Activated CD4-positive, alpha-beta T cell treated with anti-CD3 and anti-CD28 coated beads, Interleukin-2, Interleukin-6, amounts not matched to agents 100 ng/mL and 50 ng/mL, durations not matched to agents 16 hours and 8 hours (primary cell): ENCODE measurements at regions not wholly inside any gene's neighbourhood (a gene's known extent, or its start where the extent isn't known, plus 50 kb on each side); places are given as distances from the start of the nearest gene placed in this dataset.

Experiments
- DNase-seq: peaks from one replicate; pipeline ENCODE4 v3.0.0-alpha.2; 2020

DNA sequence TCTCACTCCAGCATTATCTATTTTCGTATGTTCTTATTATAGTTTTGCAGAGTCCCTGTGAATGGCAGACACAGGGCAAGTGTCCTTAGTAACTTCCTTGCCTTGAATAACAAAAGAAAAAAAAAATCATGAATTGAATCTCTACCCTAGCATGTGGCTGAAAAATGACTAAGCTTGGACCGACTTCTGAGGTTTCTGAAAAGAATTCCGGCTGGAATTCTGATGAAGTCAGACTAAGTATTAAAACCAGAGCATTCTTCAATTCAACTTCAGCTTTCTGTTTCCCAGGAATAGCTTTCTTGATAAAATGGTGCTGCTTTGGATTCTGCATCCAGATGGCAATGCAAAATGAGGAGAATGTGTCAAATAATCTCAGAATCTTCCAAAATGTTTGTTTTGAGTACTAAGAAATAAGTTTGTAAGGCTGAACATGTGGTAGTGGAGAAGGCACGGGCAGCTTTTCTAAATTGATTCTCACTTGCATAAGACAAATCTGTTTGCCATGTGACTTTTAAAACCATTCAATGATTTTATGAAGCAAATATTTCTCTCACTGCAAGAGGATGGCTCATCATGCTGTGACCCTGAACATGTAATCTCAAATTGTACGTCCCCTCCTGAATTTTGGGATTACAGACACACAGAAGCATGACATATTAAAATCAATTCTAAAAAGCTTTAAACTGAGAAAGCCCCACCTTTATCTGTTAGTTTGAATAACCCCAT lies 1462.8 kb upstream of the LRRTM1 start:
- DNase-seq = no peak

DNA sequence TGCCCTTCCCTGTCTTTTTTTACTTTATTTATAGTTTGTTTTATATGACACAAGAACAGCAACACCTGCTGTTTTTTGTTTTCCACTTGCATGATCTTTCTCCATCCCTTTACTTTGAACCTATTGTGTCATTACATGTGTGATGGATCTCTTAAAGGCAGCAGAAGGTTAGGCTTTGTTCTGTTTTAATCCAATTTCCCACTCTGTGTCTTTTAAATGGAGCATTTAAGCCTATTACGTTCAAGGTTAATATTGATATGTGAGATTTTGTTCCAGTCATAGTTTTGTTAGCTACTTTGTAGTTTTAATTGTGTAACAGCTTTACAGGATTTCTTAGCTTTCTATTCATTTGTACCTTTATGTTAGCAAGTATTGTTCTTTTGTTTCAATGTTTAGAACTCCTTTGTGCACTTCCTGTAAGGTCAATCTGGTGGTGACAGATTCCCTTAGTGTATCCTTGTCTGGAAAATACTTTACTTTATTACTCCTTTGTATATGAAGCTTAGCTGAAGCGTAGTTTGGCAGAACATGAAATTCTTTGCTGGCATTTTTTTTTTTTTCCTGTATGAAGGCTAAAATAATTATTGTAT lies 1443.0 kb upstream of the LRRTM1 start:
- DNase-seq = no peak

DNA sequence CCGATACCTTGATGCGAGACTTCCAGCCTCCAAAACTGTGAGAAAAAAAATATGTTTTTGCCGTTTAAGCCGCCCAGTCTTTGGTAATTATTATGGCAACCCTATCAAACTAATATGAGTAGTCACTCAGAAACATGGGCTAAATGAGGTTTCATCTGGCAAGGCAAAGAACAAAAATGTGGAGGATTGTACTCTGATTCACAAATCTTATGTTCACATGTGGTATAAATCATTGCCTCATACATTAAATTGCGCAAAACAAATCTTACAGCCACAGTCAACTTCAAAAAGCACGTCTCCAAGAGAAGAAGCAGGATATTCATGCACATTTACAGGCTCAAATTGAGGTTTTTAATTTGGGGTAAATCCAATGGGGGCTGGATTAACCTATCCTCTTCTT lies 1435.4 kb upstream of the LRRTM1 start:
- no peak for DNase-seq

DNA sequence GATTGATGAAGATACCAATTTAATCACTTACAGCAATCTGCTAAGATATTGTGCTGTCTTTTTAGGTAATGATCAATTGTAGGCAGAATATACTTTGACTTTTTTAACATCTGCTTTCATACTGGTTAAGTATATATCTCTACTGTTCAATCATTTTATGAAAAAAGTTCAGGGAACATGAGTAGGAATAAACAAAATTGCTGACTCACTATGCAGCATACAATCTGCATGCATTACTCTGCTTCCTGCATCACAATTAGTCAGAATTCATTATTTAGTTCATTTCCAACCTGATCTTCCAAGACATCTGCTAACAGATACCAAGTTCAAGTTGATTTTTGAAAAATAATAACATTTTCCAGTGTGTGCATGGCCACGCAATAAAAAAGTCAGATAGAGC lies 1430.4 kb upstream of the LRRTM1 start:
- no peak for DNase-seq

DNA sequence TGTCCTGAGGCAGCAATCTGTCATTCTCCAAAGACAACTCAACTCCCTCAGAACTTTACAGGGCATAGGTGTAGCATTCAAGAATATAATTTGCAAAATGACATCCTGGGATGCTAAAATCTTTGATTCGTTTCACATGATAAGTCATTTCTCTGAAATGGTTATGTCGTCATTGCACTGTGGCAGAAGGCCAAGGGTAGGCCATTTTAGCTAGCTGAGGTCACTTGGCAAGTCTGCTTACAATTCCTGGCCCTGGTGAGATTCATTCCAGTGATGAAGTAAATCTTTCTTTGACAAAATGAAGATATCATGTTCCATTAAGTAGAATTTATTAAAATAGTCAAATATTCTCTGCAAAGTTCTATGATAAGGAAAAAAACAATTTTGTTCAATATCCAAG lies 1410.3 kb upstream of the LRRTM1 start:
- DNase-seq = no peak

DNA sequence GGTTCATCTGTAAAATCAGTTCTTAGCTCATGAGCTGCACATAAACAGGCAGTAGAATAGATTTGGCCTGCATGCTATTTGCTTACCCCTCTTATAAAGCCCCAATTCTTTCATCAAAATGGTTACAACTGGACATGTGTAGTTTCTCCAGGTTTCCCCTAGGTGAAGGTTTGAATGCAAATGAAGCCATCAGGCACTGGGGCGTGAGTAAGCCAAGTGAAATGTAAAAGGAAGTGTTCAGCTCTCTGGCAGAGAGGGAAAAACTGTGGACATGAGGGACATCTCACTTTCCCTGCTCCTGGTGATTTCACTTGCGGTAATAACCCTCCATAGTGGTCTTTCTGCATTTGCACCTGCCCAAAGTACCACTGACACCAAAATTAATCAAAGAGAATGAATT lies 1402.3 kb upstream of the LRRTM1 start:
- DNase-seq = no peak

DNA sequence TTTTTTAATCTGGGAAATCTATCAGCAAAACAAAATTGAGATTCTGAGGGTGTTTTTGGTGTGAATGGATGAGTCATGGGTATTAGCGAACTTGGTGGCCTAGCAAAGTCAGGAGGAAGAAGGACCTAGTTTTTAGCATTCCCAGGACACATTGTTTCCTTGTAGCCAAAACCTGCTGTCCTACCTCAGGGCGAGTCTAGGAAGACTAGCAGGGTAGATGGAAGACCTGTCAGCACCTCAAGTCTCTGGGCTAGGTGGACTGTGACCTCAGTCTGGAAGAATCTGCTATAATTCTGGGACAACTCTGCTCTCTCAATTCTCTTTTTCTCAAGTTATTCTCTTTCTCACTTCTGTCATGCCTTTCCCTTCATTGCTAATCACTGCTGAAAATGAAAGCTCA lies 1399.3 kb upstream of the LRRTM1 start:
- DNase-seq = no peak

DNA sequence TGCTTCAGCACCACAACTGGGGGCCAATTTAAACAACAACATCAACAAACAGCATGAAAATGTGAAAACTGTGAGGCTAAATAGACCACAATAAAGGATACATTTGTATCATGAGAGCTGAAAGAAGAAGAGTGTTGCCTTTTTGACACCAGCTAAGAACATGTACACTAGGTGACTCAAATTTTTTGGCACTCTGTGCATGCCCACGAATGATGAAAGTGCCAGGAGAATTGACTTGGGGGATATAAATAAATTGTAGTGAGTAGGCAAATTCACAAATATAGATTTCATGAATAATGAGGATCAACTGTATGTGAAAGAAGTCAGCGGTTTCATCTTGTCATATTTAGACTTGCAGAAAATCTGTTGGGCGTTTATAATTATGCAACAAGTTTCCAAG lies 1388.0 kb upstream of the LRRTM1 start:
- DNase-seq = no peak

DNA sequence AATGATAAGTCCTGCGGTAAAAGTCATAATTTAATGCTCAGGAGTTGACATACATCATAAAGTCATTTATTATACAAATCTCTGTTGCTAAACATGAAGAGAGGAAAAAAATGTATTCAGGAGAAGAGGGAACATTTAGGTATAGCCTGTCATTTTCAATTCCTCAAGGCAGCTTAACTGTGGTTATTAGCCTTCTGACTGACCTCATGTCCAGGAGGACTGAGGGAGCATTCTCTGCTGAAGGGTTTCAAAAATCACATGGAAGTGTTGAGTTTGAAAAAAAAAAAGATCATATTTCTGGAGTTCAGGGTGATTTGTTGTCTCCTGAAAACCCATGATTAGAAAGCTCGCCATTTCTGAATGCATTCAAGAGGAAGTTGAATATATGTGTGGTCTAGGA lies 1371.1 kb upstream of the LRRTM1 start:
- DNase-seq = no peak

DNA sequence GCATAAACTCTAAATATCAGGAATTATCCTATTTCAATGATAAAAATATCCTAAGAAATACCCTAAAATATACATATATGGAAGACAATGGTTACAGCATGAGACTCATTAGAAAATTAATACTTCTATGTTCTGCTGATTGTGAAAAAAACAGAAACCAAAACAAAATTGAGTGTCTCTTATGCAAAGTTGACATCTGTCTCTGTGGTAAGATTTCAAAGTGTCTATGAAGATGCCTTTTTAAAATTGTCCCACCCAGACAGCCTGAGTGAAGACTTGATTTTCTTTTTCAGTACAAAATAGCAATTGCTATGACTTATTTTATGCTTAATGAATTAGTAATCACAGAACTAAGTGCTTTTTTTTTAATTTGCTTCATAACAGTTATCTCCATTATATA lies 1368.4 kb upstream of the LRRTM1 start:
- no peak for DNase-seq

DNA sequence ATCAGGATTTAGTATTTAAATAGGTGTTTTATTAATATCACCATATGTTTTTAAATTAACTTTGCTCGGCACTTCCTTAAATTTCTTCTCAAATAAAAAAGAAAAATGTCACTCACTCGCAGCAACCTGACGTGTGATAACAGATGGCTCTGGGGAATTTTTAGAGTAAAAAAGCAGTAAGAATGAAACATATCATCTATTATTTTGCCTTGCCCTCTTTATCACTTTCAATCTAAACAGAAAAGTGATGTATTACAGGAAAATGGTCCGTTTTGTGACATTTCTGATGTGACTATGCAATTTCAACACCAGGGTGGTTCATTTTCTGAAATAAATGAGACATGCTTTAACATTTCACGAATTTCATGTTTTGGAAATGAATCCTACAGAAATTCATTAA lies 1368.0 kb upstream of the LRRTM1 start:
- DNase-seq = no peak

DNA sequence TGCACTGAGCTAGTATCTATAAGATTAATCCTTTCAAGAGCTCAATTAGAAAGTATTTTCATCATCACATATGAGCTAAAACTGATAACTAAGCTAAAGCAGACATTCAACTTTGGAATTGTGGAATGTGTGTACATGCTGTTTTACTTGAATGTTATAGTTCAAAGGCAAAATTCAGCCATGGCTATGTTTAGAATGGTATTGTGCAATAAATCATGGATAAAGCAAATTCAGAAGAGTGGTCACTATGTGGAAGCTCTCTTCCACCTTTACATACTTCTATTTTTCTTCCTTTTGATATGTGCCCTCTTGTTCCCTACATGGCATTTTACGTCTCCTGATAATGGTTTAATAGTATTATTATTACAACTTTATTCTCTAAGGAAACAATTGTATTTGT lies 1366.3 kb upstream of the LRRTM1 start:
- no peak for DNase-seq

DNA sequence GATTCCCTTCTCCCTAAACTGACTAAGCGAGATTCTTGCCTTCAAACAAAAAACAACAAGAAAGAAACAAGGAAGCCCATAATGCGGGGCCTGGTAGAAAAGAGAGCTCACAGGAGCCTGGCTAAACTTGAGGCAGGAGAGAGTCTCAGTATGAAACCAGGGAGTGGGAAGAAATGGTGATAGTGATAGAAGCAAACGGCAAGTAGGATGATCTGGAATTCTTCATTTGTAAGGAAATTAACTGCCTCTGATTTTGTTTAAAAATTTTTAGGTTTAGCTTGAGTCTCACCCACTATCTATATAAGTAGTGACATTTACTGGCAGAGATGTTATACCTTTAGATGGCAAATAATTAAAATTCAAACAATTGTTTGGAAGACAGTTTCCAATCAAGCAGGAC lies 1356.5 kb upstream of the LRRTM1 start:
- no peak for DNase-seq

DNA sequence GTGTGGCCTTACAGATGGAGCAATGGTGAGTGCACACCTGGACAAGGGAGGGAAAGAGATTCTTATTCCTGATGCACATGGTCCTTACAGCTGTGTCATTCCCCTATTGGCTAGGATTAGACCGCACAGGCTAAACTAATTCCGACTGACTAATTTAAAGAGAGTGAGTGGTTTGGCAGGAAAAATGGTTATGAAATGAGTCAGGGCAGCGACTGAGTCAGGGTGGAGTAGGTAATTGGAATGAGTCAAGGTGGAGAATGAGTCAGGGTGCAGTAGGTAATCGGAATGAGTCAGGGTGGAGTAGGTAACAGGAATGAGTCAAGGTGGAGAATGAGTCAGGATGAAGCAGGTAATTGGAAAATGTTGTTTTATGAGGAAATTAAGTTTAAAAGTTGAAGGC lies 1353.7 kb upstream of the LRRTM1 start:
- peak; percentile 35 for DNase-seq

DNA sequence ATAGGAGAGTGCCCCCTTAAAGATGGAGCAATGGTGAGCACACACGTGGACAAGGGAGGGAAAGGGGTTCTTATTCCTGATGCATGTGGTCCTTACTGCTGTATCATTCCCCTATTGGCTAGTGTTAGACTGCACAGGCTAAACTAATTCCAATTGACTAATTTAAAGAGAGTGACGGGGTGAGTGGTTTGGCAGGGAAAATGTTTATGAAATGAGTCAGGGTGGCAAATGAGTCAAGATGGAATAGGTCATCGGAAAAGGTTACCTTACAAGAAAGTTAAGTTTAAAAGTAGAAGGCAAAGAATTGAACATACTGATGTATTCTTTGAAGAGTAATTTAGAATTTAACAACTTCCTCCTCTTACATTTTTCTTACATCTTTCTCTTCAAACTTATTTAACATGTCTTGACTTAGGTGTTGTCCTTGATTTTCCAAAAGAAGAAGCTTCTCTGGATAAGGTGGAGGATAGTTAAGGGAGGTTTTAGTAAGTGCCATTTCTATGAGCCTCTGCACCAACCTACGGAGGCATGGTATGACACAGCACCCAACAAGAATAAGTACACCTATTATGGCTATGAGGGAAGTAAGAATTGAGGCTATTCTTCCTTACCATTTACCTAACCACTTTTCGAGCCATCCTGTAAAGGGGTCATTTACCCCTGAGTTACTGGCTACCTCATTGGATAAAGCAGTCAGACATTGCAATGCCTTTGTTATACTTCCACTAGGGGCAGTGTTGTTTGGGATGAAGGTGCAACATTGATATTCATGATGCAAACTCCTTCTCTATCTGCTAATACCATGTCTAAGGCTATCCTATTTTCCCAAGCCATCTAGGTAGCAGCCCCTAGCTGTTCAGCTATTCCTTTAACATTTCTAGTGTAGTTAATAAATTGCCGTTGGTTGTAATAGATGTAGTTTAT lies 1345.8 kb upstream of the LRRTM1 start:
- no peak for DNase-seq

DNA sequence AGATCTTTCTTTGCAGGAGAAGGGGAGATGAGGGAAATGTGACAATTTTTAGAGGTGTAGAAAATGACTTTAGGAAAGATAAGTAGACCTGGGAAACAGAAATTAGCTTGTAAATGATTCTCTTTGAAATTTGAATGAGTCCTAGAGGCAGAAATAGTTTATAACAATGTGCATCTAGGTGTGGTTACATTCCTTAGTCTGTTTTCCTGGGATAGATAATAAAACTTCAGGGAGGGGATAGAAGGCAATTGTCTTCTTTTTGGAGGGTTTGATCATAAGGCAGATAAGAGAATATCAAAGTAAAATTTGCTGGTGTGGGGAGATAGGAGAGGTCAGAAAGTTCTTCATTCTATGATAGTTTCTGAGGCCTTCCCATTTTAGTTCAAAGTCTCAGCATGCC lies 1344.3 kb upstream of the LRRTM1 start:
- no peak for DNase-seq

DNA sequence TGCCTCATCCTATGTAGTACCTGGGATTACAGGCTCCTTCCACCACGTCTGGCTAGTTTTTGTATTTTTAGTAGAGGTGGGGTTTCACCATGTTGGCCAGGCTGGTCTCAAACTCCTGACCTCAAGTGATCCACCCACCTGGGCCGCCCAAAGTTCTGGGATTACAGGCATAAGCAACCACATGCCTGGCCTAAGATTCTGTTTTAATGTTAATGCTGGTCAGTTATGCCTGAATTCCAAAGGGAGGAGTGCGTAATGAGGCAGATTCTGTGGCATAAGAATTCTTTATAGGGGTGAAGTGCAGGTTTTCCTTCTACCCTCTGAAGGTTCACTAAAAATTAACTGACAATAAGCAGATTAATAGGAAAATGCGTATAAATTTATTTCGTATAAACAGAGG lies 1343.8 kb upstream of the LRRTM1 start:
- DNase-seq = no peak

DNA sequence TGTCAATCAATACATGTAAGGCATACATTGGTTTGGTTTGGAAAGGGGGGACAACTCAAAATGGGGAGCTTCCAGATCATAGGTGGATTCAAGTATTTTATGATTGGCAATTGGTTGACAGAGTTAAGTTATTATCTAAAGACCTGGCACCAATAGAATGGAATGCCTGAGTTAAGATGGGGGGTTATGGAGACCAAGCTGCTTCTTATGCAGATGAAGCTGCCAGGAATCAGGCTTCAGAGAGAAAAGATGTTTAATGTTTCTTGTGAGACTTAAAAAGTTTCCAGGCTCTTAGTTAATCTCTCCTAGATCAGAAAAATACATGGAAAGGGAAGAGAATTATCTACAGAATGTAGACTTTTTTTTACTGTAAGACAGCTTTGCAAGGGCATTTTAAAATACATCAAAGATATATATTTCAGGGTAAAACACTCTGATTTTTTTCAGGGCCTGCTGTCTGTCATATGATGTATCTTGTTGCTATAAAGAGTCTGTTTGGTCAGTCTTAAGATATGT lies 1343.2 kb upstream of the LRRTM1 start:
- no peak for DNase-seq

DNA sequence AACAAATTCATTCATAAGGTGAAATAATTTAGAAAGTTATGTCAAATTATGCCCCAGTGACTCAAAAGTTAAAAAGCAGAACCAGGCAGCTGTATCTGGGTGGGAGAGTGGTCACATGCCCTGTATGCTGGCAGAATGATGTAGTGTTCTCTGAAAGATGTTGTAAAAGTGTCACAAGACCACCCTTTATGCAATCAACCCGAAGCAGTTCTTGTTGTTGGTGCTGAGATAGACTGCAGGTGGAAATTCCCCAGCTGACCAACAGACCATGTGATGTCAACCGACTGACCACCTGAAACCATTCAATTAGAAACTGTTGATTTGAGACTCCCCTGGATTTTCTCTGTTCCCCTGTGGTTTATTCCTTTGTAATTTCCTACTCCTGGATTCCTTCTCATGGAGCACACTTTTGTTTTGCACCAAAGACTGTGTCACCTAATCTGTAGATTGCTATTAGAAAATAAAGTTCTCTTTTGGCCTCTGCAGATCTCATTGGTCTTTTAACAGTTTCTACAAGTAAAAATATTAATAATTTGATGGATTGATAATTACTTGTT lies 1341.3 kb upstream of the LRRTM1 start:
- no peak for DNase-seq

DNA sequence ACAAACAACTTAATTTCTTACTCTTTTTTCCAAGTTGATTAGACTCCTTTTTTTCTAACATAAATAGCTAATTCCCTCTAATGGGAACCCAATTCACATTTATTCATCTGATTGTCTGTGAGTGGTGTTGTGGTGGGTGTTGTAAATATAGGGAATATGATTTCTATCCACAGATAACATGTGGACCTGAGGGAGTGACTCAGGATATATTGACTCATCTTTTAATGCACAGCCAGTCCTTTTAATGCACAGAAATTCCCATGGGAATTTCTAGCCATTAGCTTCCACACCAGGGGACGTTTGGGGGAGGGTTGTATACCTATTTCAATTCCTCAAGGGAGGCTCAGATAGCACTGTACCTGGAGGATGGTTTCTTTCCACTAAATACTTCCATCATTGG lies 1339.6 kb upstream of the LRRTM1 start:
- no peak for DNase-seq

DNA sequence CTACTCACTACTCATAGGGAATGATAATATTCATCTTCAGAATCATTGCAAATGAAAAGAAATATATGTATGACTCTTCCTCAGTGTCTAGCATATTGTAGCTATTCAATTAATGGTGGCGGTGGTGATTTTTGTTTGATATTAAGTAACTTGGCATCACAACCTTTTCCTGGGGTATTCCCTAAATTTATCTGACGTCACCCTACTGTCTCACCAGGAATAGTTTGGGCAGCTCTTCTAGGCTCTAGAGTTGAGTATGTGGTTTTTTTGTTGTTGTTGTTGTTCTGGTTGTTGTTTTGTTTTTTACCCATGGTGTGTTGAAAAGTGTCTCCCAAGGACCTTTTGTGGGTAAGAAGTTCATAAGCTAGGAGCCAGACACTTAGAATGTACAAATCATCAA lies 1320.3 kb upstream of the LRRTM1 start:
- no peak for DNase-seq

DNA sequence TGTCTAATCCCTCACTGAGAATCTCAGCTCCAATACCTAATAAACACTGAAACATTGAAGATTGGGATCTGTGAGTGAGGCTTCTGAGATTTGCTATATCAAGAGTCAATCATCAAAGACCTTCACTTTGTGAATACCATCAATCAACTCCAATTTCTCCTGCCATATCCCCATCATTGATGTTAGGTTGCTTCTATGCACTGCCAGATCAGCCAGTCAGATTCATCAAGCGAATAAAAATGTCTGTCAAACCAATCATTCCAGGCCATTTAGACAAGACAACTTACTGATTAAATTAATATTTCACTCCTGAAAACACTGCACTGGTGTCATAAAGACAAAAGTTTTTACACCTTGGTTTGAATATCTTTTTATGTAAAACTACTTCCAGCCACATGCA lies 1295.5 kb upstream of the LRRTM1 start:
- no peak for DNase-seq

DNA sequence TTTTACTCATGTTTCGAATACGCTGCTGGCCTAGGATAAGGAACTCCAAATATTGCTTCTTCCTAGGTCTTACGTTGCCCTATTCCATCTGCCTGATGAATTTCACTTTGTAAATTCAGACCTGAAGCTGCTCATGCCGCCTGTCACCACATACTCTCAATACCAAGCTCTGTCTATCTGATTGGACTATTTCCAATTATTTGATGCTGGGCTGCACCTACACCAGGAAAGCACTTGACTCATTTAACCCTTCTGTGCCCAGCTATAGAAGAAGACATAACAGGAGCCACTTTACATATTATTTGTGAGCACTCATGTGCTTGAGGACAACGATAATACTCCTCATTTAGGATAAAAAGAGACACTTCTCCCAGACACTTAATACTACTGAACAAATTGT lies 1293.9 kb upstream of the LRRTM1 start:
- DNase-seq = no peak

DNA sequence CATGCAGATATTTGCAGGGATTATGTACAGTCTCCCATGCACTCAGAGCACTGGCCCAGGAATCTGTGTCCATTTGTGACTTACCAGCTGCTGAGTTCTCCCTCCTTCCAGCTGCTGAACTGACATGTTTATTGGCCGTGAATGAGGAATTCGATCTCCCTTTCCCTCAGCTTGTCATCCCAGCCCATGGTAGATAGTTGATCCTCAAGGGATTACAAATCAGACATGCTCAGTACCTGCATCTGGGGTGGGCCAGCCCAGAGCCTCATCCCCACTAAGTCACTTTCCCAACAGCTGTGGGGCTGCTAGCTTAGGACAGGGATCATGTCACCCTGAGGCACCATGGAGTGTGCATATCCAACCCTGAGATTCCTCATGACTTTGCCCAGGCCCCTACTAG lies 1284.9 kb upstream of the LRRTM1 start:
- DNase-seq = no peak
